Retinal pigment epithelial cell (primary cell): ENCODE measurements at regions not wholly inside any gene's neighbourhood (a gene's known extent, or its start where the extent isn't known, plus 50 kb on each side); places are given as distances from the start of the nearest gene placed in this dataset.
"Not testable (repeated sequence)": the region's sequence is repeated elsewhere in the genome, so short reads cannot be mapped to it uniquely, and the experiment has no call there.

Experiments
- DNase-seq: peaks from one replicate; pipeline ENCODE4 v3.0.0-alpha.2; 2010; ENCODE audit warnings: low read depth
- H3K4me3 ChIP-seq: 2 replicates; pipeline ENCODE4 v1.5.1; 2011; ENCODE audit warnings: mild to moderate bottlenecking, low read length, control low read depth, moderate library complexity
- TF ChIP-seq, protein P1 (sequence below): conservative IDR thresholded peaks from 2 replicates; pipeline ENCODE4 v1.5.1; 2011; ENCODE audit warnings: low read depth, low read length, control low read depth, inconsistent platforms

GRCh38 chr10:37003126-37003525 is 122.3 kb upstream of the ANKRD30A start:
- no peak for DNase-seq
- H3K4me3 ChIP-seq, result no peak overlapping the region
- TF ChIP-seq, protein P1, sequence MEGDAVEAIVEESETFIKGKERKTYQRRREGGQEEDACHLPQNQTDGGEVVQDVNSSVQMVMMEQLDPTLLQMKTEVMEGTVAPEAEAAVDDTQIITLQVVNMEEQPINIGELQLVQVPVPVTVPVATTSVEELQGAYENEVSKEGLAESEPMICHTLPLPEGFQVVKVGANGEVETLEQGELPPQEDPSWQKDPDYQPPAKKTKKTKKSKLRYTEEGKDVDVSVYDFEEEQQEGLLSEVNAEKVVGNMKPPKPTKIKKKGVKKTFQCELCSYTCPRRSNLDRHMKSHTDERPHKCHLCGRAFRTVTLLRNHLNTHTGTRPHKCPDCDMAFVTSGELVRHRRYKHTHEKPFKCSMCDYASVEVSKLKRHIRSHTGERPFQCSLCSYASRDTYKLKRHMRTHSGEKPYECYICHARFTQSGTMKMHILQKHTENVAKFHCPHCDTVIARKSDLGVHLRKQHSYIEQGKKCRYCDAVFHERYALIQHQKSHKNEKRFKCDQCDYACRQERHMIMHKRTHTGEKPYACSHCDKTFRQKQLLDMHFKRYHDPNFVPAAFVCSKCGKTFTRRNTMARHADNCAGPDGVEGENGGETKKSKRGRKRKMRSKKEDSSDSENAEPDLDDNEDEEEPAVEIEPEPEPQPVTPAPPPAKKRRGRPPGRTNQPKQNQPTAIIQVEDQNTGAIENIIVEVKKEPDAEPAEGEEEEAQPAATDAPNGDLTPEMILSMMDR, result no peak

DNA sequence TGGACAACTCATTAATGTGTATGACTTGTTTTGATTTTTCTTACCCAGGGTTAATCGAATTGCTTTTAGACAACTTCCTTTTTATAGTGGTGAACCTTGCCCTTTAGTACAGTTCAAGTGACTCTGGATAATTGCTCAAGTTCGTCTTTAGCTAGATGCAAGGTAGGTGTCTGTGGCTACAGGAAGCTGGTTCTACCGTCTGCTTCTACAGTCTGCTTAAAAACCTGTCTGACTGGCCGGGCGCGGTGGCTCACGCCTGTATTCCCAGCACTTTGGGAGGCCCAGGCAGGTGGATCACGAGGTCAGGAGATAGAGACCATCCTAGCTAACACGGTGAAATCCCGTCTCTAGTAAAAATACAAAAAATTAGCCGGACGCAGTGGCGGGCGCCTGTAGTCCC is 129.6 kb upstream of the ANKRD30A start:
- DNase-seq, H3K4me3 ChIP-seq: not testable (repeated sequence)

GRCh38 chr10:36994886-36995285 is 130.5 kb upstream of the ANKRD30A start:
- H3K4me3 ChIP-seq, result no peak overlapping the region
- no peak for DNase-seq
- TF ChIP-seq, protein P1, result no peak

DNA sequence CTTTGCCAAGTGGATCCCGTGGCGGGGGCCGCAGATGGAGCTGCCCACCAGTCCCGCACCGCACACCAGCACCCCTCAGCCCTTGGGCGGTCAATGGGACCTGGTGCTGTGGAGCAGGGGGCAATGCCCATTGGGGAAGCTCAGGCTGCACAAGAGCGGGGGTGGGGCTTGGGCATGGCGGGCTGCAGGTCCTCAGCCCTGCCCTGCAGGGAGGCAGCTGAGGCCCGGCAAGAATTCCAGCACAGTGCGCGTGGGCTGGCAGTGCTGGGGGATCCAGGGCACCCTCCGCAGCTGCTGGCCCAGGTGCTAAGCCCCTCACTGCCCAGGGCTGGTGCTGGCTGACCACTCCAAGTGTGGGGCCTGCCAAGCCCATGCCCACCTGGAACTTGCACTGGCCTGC is 136.2 kb upstream of the ANKRD30A start:
- TF ChIP-seq, protein P1, result no peak
- DNase-seq, result no peak
- H3K4me3 ChIP-seq, result no peak overlapping the region

GRCh38 chr10:36946598-36946997 is 178.8 kb upstream of the ANKRD30A start:
- no peak overlapping the region for H3K4me3 ChIP-seq
- TF ChIP-seq, protein P1, result no peak
- DNase-seq, result no peak

- DNase-seq, result no peak
- TF ChIP-seq, protein P1, result no peak
- no peak overlapping the region for H3K4me3 ChIP-seq
These were observed 181.9 kb upstream of the ANKRD30A start for GRCh38 chr10:36943544-36943943.

- no peak overlapping the region for H3K4me3 ChIP-seq
- no peak for DNase-seq
- TF ChIP-seq, protein P1, result no peak
These were observed 182.8 kb upstream of the ANKRD30A start for GRCh38 chr10:36942616-36943015.

- DNase-seq, result no peak
- H3K4me3 ChIP-seq, result no peak overlapping the region
- TF ChIP-seq, protein P1, result no peak
These were observed 222.4 kb upstream of the ANKRD30A start for GRCh38 chr10:36903040-36903439.
